Stimulated activated CD8-positive, alpha-beta memory T cell treated with anti-CD3 and anti-CD28 coated beads, Interleukin-4, amount 100 ng/mL, for 48 hours (primary cell): ENCODE measurements at regions not wholly inside any gene's neighbourhood (a gene's known extent, or its start where the extent isn't known, plus 50 kb on each side); places are given as distances from the start of the nearest gene placed in this dataset.

ENCODE experiments used
- DNase-seq: peaks from one replicate; pipeline ENCODE4 v3.0.0-alpha.2; 2020

DNA sequence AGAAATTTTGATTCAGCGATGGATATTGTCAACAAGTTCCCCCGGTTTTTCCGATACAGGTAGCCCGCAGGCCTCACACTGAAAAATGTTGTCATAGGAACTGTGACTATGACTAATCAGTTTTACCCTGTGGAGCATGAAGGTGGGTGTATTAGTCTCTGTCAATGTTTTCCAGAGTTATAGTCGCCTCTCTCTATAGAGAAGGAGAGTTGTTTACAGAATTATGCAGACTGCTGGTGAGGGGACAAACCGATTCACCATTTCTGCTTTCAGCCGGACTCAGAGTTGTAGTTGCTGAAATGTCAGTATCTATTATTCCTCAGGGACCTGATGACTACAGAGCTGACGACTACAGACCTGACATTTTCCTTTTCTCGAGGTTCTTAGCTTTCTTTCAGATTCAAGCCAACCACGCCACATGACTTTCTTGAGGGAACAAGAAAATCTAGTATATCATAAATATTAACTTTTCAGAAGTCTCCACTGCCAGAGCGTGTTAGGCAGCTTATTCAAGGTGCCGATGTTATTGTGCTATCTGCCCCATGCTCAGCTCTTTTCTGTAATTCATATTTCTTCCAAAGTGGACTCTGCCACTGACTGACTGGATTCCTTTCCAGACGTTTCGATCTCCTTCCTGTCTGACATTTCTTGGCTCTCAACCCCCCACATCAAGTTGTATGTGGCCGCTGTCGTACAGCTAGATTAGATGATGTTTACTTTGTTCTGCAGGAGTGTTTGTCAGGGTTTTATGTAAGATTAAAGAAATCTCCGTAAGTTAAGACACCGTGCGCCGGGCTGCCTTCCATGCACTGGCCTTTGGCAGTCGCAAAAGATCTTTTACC, 178.1 kb downstream of the FGF1 start:
- DNase-seq = no peak

DNA sequence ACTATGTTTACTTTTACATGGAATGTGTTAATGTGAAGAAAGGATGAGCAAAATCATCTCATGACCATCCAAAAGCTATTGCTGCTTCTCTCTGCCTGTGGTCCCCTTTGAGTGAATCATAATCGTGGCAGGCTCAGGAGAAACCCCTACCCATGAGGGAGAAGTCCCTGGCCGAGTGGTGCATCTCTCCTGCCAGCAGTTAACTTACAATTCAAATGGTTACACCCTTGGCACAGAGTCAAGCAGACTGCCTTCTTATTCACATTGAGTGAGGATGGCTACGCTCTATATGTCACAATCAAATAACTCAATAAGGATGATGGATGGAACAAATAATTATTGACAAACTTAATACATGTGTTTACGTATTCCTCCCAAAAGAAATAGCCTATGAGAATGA, 179.1 kb downstream of the FGF1 start:
- no peak for DNase-seq

DNA sequence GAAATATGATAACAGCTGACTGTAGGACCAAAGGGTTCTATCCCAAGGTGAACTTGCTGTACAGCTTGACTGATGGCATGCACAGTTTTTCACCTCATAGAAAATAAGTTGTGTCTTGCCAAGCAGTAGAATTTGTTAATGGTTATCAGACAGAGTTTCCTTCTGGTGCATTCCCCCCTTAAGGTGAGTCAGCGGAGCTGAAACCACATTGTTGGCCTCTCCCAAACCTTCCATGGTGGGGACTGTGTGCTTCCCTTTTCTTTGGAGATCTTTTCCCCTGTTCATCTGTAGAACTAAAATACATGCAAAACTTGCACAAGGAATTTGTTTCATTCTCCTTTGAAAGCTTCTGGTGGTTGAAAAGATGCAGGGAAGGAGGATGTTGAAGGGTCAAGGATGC, 179.8 kb downstream of the FGF1 start:
- no peak for DNase-seq

DNA sequence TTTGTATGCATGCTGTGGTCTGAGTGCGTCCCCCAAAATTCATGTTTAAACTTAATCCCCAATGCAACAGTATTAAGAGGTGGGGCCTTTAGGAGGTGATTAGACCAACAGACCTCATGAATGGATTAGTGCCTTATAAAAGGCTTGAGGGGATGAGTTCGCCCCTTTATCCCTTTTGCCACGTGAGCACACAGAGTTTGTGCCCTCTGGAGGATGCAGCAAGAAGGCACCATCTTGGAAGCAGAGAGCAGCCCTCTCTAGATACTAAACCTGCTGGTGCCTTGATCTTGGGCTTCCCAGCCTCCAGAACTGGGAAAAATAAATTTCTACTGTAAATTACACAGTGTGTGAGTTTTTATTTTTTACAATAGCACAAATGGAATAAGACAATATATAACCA, 177.1 kb upstream of the SPRY4 start:
- no peak for DNase-seq

DNA sequence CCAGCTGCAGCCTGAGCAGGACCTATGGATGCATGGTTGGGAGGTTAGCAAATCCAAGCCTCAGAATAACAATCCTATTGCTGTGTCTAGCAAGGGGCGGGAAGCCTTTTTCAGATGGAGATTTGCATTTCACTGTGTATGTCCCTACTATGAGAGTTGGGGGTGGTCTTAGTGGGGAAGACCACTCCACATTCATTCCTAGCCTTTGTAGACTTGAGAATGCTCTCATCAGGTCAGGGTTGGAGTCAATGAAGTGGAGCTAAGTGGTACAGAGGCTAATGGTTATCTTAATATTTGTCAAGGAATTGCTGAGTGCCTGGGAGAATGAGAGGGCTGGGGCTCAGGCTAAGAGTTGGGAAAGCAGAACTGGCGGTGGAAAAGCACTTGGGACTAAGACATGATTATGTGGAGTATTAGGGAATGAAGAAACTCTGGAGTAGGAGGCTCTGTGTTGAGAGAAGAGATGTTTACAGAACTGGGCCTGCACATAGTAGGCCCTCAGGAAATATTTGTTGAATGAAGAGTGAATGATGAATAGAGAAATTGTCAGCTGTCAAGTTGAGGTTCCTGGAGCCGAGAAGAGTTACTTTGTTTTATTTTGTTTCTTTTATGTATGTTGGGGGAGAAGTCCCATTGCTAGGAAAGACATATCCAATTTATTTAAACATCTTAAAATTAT, 175.5 kb upstream of the SPRY4 start:
- no peak for DNase-seq

DNA sequence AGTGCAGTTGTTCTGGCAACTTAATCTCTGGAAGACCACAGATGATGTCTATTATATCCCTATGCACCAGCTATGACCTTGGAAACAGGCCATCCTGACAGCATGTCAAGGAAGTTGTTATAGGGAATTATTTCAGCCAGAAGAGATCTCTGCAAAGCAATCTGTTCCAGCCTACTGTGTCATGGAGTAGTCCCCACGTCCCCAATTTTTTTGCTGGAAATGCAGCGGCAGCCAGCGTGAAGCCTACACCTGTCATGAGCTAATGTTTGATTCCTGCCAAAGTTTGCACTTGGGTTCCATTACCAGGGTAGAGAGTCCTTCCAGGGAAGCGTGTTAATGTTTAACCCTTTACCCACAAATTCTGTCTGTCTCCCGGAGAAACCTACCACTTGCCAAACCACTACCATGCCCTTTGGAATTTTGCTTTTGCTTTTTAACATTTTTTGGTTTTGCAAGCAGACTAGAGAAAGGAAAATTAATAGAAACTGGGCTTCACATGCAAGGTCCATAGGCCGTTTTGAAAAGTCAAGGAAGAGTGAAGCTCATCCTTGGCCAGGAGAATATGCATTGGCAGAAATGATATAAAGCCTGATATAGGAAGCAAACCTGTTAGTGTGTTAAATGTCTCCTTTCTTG, 174.9 kb upstream of the SPRY4 start:
- DNase-seq = no peak

DNA sequence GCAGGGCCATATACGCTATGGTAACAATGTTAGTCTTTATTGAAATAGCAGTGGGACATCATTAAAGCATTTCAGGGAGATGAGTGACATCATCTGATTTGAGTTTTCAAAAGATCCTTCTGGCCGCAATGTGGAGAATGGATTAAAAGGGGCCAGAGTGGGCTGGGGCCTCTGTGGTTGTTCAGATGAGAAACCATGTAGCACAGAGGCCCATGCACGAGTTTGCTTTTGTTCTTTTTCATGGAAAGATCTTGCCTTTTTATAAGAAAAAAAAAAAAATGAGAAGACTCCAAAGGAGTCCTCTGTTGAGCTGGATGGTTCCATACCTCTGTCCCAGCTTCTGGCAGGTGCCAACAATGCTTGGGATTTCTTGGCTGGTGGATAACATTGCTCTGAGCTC, 173.5 kb upstream of the SPRY4 start:
- DNase-seq = no peak

DNA sequence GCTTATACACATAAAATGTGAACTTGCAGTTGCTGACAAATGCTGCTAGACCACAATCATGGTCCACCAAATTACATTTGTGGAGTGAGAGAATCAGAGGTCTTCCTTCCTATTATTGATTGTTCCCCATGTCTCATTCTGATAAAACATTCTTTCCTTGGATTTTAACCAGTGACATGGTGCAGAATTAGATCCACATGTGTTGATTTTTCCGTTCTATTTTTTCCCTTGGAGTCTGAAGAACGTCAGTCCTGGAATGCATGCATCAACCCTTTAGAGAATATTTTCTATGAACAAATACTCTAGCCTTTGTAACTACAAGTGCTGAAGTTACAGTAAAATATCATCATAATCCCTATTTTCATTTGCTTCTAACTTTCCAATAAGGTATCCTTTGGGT, 170.7 kb upstream of the SPRY4 start:
- no peak for DNase-seq

DNA sequence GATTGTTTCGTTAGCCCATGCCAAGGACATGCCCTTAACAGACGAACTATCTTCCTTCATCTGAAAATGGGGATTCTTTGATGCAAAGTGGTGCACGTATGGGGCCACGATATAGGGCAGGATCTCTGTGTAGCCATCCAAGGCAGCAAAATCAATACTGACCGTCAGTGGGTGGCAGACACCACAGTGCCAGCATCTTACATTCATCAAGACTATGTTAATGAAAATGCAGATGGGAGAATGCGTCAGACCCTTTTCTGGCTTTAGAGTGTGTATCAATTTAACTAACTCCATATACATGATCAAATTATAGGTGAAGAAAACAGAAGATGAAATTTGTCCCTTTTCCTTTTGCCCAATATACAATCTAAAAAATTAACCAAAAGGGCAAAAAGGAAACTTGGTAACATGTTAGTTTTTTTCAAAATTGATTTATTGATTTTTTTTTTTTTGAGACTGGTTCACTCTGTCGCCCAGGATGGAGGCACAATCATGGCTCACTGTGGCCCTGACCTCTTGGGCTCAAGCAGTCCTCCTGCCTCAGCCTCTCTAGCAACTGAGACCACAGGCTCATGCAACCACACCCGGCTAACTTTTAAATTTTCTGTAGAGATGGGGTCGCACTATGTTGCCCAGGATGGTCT, 169.2 kb upstream of the SPRY4 start:
- DNase-seq = no peak

DNA sequence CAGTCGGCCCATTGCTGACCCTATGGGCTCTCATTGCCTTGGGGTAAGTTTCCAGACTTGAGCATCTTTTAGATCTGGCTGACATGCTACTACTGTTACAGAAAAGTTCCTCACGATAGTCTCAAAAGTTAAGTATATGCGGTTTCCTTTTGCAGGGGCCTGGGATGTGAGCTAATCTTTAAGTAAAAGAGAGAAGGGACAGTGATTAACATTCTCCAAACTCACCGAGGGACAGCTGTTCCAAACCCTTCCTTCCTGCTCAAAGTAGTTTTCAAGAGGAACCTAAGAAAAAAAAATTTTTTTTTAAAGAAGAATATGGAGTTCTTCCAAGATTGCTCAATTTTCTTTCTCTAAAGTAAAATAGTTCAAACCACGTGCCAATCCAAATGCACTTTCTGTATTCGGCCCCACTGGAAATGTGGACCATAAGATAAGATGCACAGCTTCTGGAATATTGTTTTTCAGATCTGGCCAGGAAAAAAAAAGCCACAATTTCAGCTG, 168.0 kb upstream of the SPRY4 start:
- no peak for DNase-seq

DNA sequence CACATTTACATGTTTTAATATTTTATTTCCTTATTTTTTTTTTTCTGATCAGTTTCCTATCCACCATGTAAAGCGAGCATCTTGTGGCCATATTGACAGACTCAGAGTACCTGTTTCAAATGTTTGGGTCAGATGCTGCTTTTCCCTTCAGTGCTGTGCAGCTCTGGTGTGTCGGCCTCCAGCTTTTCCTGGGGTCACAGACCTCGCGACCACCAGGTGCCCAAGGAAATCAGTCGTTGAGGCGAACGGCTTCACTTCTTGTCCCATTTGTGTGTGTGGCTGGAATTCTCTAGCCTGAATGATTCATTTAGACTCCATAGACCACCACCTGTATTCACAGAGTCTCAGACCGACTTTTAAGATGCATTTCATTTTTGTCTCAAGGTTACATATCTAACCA, 166.9 kb upstream of the SPRY4 start:
- DNase-seq = no peak

DNA sequence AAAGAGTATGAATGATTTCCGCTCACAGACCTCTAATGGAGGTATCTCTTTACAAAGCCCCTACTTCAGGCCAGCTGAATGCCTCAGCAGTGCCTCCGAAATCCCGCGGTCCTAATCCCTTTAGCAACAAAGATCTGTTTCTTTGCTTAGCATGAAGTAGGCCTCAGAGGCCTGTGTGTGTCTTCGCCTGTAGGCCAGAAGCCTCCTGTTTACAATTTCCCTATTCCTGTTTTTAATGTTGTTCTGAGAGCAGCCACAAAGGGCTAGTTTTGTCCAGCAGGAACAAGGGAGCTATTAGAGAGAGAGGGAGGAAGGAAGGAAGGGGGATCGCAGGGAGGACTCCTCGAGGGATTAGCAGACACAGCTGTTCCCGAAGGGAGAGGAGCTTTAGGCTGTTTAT, 166.4 kb upstream of the SPRY4 start:
- DNase-seq = no peak

DNA sequence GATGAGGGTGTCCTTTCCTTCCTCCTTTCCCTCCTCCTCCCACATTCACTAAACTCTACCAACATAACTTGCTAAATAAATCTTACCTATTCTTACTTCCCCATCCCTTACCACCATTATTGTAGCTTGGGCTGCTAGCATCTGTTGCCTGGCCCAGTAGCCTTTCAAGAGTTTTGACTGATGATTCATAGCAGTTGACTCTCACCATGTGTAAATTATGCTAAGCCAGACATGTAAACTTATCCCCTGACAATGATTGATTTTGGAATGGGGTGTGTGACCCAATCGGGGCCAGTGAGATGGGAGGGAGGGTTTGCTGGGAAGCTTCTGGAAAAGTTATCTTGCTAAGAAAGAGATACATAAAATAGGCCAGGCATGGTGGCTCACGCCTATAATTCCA, 161.8 kb upstream of the SPRY4 start:
- no peak for DNase-seq

DNA sequence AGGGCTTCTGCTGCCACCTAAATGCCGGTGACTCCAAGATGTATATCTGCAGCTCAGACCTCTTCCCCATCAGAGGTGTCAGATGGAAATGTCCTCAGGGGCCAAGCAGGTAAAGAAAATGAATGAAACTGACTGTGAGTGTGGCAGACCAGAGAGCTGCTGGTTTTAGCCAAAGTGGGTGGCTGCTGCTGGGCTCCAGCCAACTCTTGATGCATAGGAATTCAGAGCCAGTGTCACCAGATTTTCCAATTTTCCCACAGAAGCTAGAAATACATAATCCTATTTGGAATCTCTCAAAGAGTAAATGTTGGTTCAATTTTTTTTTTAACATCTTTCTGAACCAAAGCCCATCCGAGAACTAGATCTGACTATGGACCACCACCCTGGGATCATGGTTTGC, 161.2 kb upstream of the SPRY4 start:
- no peak for DNase-seq

DNA sequence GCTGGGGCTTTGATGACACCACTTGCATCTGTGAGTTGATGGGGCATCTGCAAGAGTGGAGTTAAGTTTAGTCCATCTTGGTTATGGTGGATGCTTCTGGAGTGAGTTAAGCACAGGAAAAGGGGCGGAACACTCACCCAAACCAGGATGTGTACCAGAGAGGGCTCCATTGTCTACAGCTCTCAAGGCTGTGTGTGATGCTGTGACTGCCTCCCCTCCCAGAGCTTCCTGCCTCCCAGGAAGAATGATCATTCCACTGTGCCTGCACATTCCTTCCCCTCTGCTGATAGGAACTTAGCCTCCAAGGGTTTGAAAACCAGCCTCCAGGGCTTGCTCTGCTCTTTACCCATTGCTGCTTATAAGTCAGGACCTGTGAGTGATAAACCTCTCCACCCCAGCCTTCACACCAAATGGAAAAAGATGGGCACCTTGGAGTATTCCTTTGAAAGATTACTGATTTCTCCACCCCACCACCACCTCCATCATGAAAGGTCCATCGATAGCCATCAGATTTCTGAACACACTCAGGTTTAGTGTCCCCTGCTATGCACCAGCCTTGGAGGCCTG, 160.1 kb upstream of the SPRY4 start:
- DNase-seq = no peak

DNA sequence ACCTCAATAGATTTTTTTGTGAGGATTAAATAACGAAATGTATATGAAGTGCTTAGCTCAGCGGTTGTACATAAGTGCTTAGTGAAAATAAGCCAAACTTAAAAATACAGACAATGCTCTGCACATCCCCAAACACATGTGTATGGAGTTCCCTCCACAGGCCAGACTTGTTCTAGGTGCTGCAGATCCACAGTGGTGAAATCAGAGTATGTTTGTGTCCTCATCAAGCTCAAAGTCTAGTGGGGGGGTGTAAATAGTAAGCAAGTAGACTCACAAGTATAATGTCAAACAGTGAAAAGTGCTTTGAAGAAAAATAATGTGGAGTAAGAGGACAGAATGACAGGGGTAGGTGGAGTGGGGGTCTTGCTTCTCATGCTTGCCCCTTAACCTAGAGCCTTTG, 157.4 kb upstream of the SPRY4 start:
- no peak for DNase-seq

DNA sequence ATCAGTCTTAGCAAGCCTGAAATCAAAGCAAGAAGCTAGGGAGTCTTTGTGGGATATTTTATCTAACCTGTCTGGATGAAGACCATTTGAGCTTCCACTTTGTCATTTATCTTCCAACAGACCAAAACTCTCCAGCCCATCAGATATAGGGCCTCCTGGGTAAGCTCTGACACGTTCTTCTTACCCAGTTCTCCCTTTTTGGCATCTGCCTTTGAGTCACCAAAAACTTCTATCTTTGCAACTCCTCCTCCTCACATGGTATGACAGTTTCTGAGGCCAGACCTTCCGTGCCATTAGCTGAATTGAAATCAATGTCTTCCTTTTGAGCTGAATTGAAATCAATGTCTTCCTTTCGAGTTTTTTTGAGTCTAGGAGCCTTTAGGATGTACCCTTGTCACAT, 156.6 kb upstream of the SPRY4 start:
- no peak for DNase-seq

DNA sequence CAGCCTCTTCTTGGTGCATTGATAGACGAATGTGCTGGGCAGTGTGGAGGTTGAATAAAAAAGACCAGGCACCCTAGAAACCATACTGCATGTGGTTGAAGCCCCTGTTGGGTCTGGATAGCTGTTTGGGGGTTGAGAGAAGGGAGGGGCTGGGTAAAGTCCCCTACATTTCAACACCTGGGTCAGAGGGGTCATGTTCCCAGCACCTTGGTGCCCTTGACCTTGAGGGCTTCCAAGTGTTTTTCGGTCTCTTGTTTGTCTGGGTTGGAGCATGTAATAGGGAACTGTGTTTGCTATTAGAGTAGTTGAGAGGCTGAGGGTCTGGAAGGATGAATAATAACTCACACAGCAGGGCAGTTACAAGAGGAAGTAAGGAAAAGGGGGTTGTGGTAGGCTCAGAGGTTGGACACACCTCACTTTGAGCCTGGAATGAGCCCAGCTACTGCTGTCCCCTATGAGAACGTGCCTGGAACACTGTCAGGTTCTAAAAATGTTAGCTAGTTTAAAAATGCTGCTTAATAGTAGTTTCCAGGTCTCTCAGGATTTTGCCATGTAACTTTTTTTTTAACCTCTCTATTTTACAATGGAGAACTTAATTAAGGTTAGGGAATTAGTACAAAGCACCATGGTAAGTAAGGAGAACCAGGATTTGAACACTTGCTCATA, 155.2 kb upstream of the SPRY4 start:
- DNase-seq = no peak

DNA sequence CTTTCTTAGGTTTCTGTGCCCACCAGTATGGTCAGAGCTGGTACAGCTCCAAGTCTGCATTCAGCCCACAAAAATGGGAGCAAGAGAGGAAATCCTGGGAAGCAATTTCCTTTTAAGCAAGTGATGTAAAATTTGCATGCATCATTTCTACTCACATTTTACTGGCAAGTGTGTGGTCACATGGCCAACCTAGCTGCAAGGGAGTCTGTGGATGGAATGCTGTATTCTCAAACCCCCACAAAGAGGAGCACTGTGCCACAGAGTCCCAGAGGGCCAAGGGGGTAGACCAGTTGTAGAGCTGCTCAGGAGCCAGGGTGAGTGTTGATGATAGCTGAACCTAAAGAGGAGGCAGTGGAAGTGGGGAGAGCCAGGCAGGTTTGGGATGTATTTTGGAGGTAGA, 154.3 kb upstream of the SPRY4 start:
- DNase-seq = no peak

DNA sequence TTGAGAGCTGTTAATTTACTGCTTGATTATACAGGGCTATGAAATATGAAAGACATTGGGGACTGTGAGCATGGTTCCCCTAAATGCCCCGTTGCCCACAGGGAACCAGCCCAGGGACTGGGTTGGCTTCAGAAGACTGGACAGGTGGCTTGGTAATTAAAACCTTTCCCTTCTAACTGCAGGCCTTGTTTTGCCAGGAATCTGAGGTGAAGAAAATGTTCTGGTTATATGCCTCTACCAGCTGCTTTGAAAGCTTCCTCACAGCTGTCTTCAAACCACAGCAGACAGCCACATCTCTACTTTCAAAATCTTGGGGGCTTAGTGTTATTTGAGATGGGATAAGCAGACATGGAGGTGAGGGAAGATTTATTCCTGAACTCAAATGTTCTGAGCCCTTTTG, 153.3 kb upstream of the SPRY4 start:
- DNase-seq = no peak

DNA sequence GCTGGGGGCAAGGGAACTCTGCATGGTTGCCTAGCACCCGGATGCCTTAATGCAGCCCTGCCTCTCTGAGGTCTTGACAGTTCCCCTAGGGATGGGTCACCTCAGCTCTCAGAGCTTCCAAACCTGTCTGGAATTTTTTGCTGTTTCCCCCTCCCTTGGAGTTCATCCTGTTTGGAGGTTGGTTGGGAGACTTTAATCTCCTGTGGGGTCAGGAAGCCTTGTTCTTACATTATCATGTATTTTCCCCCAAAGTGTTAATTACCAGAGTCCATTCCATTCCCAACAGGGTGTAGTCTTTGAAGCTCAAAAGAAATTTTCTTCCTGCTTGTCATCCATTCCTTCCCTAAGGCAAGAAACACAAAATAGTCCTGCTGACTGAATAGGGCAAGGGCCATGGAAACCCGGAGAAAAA, 150.3 kb upstream of the SPRY4 start:
- no peak for DNase-seq

DNA sequence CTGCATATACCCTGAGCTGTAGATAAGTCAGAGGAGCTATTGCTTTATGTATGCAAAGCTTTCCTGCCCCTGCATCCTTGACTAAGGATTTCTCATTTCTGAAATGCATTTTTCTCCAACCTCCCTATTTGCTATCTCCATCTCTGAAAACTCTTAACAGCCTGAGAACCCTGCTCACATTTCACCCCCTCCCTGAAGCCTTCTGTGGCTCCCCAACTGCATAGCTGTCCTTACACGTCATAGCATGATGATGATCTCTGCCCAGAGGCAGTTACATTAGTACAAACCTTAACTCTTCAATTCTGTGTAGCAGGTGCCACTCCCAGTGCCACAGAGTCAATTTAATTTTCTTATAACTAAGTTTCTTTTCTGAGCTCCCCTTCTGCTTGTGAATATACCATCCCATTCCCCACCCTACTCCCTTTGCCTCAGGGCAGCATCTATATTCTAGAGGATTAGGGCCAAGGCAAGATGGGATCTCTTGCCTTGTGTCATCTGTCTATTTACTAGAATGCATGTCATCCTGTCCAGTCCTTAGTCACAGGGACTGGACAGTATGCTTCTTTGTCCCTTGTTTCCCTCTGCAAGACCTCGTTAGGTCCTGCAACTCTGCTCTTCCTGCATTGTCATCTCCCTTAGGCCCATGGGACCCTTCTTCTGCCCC, 149.7 kb upstream of the SPRY4 start:
- no peak for DNase-seq
